ENCODE measurements at regions not wholly inside any gene's neighbourhood (a gene's known extent, or its start where the extent isn't known, plus 50 kb on each side); places are given as distances from the start of the nearest gene placed in this dataset.

GRCh38 chr16:86763819-86764218 is 185.5 kb downstream of the FOXL1 start:
- Histone ChIP-seq H2AFZ (ENCODE audit: control insufficient read depth, low read depth, low read length) (no peak overlapping the region), H3K27me3 (replicated peaks in 1 of 2; ENCODE audit: control insufficient read depth in 2 of 2, insufficient read depth in 2 of 2, low read length in 1 of 2) (no peaks in the 10 kb centered on the region), H3K4me1 (ENCODE audit: control insufficient read depth, insufficient read depth, low read length) (no peaks in the 10 kb centered on the region), H3K27ac (ENCODE audit: control insufficient read depth, insufficient read depth) (no peak overlapping the region), H3K4me2 (ENCODE audit: control insufficient read depth, insufficient read depth) (no peak overlapping the region), H3K36me3 (ENCODE audit: control insufficient read depth in 2 of 2, insufficient read depth in 2 of 2, low read length in 1 of 2) (no peaks in the 10 kb centered on the region), H3K79me2 (ENCODE audit: control insufficient read depth, insufficient read depth, low read length) (no peaks in the 10 kb centered on the region), H4K20me1 (ENCODE audit: control insufficient read depth, insufficient read depth) (no peaks in the 10 kb centered on the region), H3K4me3 (no peak overlapping the region), H3K9ac (ENCODE audit: control insufficient read depth, insufficient read depth, low read length) (no peak overlapping the region), H3K9me3 (replicated peaks; ENCODE audit: control insufficient read depth, insufficient read depth, low read length) (no peaks in the 10 kb centered on the region)
- ATAC-seq (no peak), FAIRE-seq (no peak), DNase-seq (ENCODE audit: low read depth, low spot score) (no peak)
- no TSS peak for BruUV-seq (replicated peaks)
- ChIA-PET RAD21 (ENCODE audit: unreplicated experiment) (interaction anchor here (1.4 kb wide), 1 partner anchor 99 kb away, joined by 3 read pairs; no protein-coding TSS in a partner anchor), POLR2A (no interaction called here), CTCF (interaction anchor here (1.1 to 1.9 kb wide), 2 partner anchors 11 to 15 kb away, joined by 4 read pairs; no protein-coding TSS in a partner anchor), SMC1A (ENCODE audit: uncharacterized antibody, unreplicated experiment) (interaction anchor here (0.7 to 1.0 kb wide), 2 partner anchors 9 to 71 kb away, joined by 3 read pairs; no protein-coding TSS in a partner anchor)
- 42% methylated on average over 12 of the region's 12 CpGs for WGBS (ENCODE audit: insufficient coverage, insufficient replicate concordance, low lambda C conversion rate, missing lambda C conversion rate)
- TF ChIP-seq ATF2 (IDR thresholded peaks at IDR 0.05; ENCODE audit: low read length) = no peak
- no peak for TF ChIP-seq RCOR1 (conservative IDR thresholded peaks at IDR 0.05; ENCODE audit: low read depth, low read length)
- TF ChIP-seq CHD1 (IDR thresholded peaks at IDR 0.05; ENCODE audit: low read depth, low read length) = no peak
- no peak for TF ChIP-seq SUZ12 (IDR thresholded peaks at IDR 0.05; ENCODE audit: unreplicated experiment)
- no peak for TF ChIP-seq E4F1 (IDR thresholded peaks at IDR 0.05; ENCODE audit: borderline replicate concordance, partially characterized antibody)
- TF ChIP-seq BCLAF1 (IDR thresholded peaks at IDR 0.05) = no peak
- no peak for TF ChIP-seq NRF1 (conservative IDR thresholded peaks at IDR 0.05; ENCODE audit: low read depth, low read length)
- no peak for TF ChIP-seq TCF7 (IDR thresholded peaks at IDR 0.05; ENCODE audit: borderline replicate concordance)
- intact Hi-C loops (cut with micrococcal nuclease; ENCODE audit: unreplicated experiment) = loop anchor here (10.0 kb wide), 1 partner anchor 199 kb away; the partner anchor contains the start of gene FOXC2
- in situ Hi-C loops (cut with MboI) = no loop called here
